ENCODE measurements at regions not wholly inside any gene's neighbourhood (a gene's known extent, or its start where the extent isn't known, plus 50 kb on each side); places are given as distances from the start of the nearest gene placed in this dataset.
"Not testable (repeated sequence)": the region's sequence is repeated elsewhere in the genome, so short reads cannot be mapped to it uniquely, and the experiment has no call there.

DNA sequence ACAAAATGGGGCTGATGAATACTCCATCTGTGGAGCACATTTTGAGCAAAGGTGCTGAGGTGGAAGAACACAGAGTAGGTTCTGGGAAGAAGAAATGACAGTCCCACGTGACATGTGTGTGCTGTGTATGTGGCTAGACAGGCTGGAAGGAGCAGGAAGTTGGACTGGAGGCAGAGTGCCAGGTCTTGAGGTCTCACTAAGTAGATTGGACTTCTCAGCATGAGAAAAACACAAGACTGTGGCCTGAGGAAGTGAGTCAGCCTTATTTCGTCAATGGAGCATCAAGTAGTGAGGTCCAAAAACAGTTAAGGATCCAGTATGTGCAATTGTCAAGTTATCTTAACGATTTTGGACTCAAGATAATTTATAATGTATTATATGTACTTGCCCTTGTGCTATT lies 736.5 kb downstream of the KCNJ2 start:
- in situ Hi-C loops (cut with HindIII; ENCODE audit: low sequenced_read_pairs) = no loop called here

DNA sequence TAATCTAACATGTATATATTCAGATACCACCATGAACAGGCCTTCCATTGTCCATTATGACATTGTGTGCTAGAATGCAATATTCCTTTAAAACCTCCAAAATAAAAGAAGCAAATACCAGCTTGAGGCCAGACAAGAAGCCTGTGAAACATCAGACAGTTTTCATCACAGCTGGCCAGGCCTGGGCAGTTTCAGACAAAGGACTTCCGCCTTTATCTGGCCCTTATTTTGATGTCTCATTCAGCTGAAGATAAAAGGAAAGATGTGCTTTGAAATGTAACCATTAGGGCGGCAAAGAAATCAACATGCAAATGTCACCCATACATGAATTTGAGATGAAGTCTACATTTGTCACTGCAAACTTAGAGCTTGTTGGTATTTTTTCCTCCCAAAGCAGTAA lies 737.5 kb downstream of the KCNJ2 start:
- in situ Hi-C loops (cut with HindIII; ENCODE audit: low sequenced_read_pairs) = no loop called here

DNA sequence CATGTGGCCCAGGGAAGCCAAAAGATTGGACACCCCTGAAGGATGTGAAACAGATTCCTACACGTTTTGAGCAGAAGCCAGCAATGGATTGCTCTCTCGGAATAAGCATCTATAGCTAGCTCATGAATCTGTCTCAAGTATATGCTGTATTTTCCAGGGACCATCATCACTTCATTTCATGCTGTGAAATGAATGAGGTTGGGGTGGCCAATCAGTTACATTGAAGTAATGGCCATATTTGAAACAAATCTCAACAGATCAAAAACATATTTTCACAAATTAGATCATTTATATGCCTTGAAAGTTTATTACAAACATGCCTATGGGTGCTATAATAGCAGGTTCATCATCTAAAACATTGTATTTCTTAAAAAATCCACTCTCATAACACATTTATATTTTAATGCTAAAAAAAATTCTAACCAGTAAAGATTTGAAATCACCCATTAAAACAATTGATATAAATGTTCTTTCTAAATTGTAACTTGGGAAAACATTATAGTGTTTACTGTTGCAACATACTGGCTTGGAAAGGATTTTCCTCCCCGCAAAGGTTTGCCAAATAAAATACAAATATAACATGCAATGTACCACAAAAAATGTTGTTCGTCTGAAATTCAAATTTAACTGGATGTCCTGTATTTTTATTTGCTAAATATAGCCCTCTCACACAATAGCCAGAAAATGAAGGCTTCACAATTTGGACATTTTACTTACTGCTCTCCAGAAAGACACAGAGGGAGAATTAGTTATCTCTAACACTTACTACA lies 743.6 kb downstream of the KCNJ2 start:
- in situ Hi-C loops (cut with HindIII; ENCODE audit: low sequenced_read_pairs) = no loop called here

DNA sequence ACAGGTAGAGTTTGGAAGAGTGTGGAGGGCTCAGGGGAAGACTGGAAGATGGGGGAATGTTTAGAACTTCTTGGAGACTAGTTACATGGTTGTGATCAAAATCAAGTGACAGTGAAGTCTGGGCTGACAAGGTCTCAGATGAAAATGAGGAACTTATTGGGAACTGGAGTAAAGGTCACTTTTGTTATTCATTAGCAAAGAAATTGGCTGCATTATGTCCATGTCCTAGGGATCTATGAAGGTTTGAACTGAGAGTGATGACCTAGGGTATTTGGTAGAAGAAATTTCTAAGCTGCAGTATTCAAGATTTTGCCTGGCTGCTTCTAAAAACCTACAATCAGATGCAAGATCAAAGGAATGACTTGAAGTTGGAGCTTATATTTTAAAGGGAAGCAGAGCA lies 747.1 kb downstream of the KCNJ2 start:
- in situ Hi-C loops (cut with HindIII; ENCODE audit: low sequenced_read_pairs) = no loop called here

DNA sequence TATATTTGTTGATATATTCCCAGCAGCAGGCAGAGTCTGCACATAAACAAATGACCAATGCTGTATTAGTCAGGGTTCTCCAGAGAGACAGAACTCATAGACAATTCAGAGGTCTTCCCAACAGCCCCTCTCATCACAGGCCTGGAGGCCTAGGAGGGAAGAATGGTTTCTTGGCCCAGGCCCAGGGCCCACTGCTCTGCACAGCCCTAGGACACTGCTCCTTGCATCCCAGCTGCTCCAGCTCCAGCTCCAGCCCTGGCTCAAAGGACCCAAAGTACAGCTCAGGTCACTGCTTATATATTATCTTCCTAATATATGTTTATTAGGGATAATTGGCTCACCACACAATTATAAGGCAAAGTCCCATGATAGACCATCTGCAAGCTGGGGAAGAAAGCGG lies 749.9 kb downstream of the KCNJ2 start:
- in situ Hi-C loops (cut with HindIII; ENCODE audit: low sequenced_read_pairs) = no loop called here

DNA sequence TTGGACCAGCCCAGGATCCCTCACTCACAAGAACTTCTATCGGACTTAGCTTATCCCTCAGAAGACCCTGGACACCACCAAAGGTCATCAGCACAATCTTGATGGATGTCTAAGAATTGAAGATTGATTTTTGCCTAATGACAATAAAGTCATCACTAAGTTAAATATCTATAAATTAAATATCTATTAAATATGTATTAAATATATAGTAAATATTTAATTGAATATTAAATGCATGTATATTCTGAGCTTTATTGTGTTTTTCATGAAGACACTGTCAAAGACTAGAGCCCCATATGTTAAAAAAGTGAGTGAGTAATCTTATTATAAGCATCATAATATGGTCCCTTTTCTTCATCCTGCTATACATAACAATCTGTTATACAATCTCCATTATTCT lies 751.1 kb downstream of the KCNJ2 start:
- in situ Hi-C loops (cut with HindIII; ENCODE audit: low sequenced_read_pairs) = no loop called here

DNA sequence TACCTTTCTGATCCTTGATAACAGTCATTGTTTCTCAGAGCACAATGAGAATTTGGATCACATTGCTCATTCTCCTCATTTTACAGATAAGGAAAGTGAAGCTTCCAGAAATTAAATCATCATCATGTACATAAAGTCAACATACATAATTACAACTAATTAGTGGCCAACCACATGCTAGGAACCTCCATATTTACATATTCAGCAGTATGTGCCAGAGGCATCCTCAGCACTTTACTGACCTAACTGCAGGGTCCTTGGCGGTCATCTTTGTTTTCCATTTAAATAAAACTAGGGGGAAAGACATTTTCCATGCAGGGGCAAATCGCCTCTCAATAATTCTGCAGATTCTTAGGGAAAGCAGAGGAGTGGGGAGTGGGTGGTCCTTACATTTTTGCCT lies 752.9 kb downstream of the KCNJ2 start:
- in situ Hi-C loops (cut with HindIII; ENCODE audit: low sequenced_read_pairs) = no loop called here

DNA sequence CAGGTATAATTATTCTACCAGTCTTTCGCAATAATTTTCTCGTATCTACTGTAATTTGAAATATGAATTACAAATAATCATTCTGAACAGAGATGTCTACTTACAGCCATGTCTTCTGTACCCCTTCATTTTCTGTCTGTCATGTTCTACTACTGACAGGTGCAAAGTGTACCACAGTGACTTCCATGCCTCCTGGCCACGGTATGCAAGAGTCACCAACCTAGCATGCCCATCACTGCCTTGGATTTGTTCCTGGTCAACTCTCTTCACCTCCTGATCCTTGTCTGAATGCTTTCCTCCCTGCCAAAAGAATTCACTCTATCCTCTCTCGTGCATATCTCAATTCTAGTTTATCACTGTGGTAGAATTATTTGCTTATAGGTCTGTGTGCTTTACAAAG lies 755.4 kb downstream of the KCNJ2 start:
- in situ Hi-C loops (cut with HindIII; ENCODE audit: low sequenced_read_pairs) = no loop called here

DNA sequence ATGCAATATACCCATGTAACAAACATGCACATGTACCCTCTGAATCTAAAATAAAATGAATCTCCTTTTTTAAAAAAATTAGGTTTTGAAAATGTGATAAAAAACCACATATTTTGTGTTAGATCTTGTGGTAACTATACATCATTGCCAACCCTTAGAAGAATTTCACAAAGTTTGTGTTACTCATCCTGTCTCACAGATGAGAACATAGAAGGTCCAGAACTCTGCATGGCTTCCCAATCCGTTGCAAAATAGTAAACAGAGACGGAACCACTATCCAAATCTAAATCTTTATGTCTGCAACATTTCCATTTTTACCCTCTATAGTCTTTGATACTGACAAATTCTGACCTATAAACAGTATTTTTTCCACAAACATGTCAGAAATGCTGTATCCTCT lies 759.9 kb downstream of the KCNJ2 start:
- in situ Hi-C loops (cut with HindIII; ENCODE audit: low sequenced_read_pairs) = no loop called here

DNA sequence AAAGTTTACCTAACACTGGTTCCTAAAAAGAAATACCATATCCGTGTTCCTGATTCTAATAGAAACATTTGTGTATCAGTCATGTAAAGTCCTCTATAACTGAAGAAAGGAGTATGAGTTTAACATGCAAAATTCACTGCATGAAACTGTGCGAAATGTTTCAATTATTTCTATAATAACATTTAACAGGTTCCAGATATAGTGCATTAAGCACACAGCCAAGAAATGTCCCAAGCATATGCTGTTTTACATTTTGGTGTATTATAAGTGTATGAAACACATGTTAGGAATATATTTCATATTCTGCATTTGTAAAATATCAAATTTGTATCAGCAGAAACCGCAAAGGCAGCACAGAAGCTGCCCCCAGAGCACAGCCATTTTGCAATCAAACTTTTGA lies 764.9 kb downstream of the KCNJ2 start:
- in situ Hi-C loops (cut with HindIII; ENCODE audit: low sequenced_read_pairs) = no loop called here

DNA sequence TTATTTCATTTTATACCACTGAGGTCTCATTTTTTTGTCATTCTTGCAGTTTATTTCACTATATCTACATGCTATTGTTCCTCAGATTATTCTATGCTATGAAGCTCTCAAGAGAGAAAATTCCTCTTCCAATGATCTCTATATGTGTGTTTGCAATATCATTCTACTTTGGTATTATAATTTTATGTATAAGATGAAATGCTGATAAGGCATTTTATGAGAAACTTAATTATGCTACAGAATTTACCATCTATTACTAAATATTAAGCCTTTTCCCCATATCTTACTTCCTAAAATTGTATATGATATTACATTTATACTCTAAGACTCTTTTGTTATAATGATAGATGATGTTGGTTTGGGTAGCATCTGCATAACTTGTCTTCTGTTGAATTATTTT lies 765.5 kb downstream of the KCNJ2 start:
- in situ Hi-C loops (cut with HindIII; ENCODE audit: low sequenced_read_pairs) = loop anchor here (5.0 kb wide), 1 partner anchor 73 kb away; no protein-coding TSS in a partner anchor

DNA sequence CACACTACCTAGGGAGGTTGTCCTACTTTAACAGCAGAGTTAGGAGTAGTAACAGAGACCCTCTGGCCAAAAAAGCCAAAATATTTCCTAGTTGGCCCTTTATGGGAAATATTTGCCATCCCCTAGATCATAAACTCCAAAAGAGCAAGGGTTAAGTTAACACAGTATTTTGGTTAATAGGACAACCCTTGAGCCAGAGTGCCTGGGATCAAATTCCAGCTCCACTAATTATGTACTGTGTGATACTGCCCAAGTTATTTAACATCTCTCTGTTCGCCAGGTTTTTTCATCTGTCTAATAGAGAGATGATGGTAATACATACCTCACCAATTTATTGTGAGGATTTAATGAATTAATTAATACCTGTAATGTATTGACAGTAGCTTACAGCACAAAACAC lies 767.4 kb downstream of the KCNJ2 start:
- in situ Hi-C loops (cut with HindIII; ENCODE audit: low sequenced_read_pairs) = loop anchor here (5.0 kb wide), 1 partner anchor 74 kb away; no protein-coding TSS in a partner anchor

DNA sequence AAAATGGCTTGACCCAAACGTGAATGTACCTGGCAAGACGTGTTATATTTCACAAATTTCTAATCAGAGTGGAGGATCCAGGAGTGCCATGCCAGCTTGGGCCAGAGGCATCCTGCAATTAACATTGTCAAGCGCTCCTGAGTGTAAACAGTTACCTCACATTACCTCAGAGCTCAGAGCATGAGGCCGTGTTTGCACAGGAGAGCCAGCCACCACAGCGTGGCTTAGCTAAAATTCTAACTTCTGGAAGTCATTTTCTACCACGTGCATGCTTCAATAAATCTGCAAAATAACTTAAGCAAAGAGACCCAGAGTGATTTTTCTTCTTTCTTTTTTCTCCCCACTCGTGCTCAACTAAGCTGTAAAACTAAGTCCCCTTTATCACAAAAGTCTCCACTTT lies 769.0 kb downstream of the KCNJ2 start:
- in situ Hi-C loops (cut with HindIII; ENCODE audit: low sequenced_read_pairs) = loop anchor here (5.0 kb wide), 1 partner anchor 76 kb away; no protein-coding TSS in a partner anchor

DNA sequence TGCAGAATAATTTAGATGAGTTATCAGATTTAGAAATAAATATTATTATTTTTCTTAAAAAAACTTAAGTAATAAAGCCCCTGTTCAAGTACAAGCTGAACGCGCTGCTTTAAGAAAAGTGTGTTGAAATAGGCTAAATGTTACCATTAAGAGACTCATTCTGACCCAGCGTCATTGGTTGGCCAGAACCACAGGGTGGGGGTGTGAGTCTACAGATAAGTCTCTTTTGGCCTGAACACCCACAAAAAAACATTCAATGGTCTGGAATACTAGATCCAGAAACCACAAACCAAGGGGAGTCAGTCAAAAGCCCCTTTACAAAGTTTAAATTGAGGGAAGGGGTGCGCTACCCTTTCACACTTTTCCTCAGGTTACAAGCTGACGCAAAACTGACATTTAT lies 776.1 kb downstream of the KCNJ2 start:
- in situ Hi-C loops (cut with HindIII; ENCODE audit: low sequenced_read_pairs) = no loop called here

DNA sequence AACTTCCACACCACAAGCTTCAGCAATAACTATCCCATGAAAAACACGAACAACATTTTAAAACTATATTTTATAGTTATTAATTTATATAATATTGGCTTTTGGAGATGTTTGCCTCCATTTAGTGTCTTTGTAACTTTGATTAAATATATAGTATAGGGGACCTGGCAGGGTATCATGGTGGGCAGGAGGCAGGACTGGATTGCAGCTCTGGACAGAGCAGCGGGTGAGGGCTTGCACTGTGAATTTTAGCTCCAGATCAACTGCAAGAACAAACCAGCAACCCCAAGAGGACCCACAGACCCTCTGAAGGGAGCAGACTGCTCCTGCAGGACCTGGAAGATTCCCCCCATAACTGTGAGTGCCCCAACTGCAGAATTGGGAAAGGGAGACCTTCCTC lies 777.9 kb downstream of the KCNJ2 start:
- in situ Hi-C loops (cut with HindIII; ENCODE audit: low sequenced_read_pairs) = no loop called here

DNA sequence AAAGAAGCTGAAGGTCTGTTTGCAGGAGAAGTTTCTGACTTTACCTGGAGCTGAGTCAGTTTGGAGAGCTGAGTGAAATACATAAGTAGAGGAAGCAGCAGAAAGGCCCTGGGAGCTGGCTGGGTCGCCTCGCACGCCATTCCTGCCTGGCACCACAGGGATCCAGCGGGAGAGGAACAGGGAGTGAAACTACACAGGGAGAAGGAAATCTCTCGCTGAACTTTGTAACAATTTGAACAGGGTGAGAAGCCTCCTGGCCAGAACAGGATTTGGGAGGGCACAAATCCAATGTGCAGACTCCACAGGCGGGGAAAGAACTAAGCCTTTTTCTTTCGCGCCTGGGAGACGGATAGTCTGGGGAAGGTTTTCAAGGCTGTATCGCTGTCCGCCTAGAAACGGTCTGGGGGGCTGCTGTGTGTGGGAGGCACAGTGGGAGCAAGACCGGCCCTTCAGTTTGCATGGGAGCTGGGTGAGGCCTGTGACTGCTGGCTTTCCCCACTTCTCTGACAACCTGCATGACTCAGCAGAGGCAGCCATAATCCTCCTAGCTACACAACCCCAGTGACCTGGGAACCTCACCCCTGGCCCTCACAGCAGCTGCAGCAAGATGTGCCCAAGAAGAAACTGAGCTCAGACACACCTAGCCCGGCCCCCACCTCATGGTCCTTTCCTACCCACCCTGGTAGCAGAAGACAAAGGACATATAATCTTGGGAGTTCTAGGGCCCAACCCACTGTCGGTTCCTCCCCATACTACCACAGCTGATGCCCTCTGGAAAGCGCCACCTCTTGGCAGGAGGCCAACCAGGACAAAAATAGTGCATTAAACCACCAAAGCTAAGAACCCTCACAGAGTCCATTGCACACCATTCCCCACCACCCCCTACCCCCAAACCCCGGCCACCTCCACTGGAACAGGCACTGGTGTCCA lies 778.6 kb downstream of the KCNJ2 start:
- in situ Hi-C loops (cut with HindIII; ENCODE audit: low sequenced_read_pairs) = no loop called here

DNA sequence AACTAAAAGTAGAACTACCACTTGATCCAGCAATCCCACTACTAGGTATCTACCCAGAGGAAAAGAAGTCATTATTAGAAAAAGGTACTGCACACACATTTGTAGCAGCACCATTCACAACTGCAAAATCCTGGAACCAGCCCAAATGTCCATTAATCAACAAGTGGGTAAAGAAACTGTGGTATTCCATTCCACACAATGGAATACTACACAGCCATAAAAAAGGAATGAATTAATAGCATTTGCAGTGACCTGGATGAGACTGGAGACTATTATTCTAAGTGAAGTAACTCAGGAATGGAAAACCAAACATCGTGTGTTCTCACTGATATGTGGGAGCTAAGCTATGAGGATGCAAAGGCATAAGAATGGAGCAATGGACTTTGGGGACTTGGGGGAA lies 783.8 kb downstream of the KCNJ2 start:
- in situ Hi-C loops (cut with HindIII; ENCODE audit: low sequenced_read_pairs) = not testable (repeated sequence)

DNA sequence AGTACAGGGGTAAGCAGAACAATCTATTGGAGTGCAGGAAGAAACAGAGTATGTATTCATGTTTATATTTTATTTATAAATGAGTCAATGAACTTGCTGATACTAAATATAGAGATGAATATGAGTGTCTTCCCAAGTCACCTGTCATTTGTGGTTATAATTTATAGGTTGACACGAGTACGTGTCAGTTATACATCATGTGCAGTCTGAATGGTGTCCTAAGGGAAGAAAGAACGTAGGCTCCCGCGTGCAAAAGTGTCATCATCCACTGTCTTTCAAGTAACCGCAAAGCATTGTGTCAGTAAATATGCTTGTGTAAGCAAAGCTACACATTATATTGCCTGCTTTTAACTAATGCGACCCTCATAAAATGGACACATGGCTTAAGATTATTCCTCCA lies 786.1 kb downstream of the KCNJ2 start:
- in situ Hi-C loops (cut with HindIII; ENCODE audit: low sequenced_read_pairs) = no loop called here

DNA sequence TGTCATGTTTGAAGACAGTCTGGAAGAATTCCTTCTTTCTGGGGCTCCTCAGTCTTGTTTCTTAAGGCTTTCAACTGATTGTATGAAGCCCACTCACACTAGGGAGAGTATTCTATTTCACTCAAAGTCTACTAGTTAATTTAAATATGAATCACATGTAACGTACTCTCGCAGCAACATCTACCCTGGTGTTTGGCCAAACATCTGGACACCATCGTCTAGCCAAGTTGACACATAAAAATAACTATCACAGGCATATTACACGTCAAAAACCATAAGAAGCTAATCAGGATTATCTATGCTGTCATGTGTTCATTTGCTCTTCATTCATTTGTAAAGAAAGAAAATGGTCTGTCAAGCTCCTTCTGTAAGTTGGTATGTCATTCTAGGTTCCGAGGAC lies 787.4 kb downstream of the KCNJ2 start:
- in situ Hi-C loops (cut with HindIII; ENCODE audit: low sequenced_read_pairs) = no loop called here

DNA sequence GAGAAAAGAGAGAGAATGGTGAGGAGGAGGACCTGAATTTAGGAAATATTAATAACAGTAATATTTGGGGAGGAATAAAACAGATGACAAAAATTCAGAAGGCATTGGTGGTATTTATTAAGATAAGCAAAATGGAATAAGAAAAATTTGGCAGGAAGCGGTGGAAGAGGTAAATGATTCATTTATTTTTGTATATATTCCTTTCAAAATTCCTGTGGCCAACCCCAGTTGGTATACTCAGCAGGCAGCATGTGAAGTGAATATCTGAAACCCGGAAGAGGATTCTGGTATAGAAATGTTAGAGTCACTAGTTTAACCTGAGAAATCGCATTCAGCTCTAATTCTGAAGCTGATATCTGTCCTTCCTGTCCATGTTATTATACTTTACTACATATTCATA lies 792.0 kb downstream of the KCNJ2 start:
- in situ Hi-C loops (cut with HindIII; ENCODE audit: low sequenced_read_pairs) = no loop called here

DNA sequence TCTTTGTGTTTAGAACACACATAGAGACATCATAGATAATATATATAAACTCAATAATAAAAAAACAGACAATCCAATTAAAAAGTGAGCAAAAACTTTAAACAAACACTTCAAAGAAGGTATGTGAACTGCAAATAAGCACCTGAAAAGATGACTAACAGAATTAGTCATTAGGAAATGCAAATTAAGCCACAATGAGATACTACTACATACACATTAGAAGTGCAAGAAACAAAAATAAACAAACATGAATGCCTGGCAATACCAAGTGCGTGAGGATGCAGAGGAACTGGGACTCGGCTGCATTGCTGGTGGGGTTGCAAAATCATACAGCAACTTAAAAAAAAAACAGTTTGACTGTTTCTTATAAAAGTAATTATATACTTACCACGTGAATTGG lies 799.0 kb downstream of the KCNJ2 start:
- in situ Hi-C loops (cut with HindIII; ENCODE audit: low sequenced_read_pairs) = no loop called here

DNA sequence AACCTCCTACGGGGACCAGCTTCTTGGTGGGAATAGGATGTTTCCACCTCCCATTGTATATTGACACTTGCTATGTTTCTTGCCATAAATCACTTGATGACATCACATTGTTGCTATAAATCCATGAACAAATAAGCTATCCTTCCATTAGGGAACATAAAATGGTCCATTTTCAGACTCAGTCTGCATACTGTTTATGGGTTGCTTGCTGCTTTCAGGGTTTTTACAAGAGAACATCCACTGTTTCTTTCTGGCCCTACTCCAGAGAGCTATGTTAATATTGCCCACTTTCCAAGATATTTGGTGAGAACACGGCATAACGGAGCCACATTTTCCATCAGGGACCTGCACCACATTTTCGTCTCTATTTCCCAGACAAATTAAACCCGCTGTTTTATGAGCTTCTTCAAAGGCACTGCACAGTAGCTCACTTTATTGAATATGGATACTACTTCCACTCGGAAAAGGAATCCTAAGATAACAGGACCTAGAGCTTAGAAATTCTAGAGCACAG lies 800.2 kb downstream of the KCNJ2 start:
- in situ Hi-C loops (cut with HindIII; ENCODE audit: low sequenced_read_pairs) = no loop called here

Measured in endothelial cell of hepatic sinusoid (primary cell).